HCEC 1CT (cell line): ENCODE measurements at regions not wholly inside any gene's neighbourhood (a gene's known extent, or its start where the extent isn't known, plus 50 kb on each side); places are given as distances from the start of the nearest gene placed in this dataset.
"Not testable (repeated sequence)": the region's sequence is repeated elsewhere in the genome, so short reads cannot be mapped to it uniquely, and the experiment has no call there.

Experiments
- DNase-seq: peaks from one replicate; pipeline ENCODE4 v3.0.0-alpha.2; 2017

- no peak for DNase-seq
Observed at GRCh38 chr3:132987396-132987795, 50.8 kb upstream of the TMEM108 start.

- no peak for DNase-seq
Observed at GRCh38 chr3:132984181-132984580, 54.0 kb upstream of the TMEM108 start.

- no peak for DNase-seq
Observed at GRCh38 chr3:132983143-132983770, 54.9 kb upstream of the TMEM108 start.

GRCh38 chr3:132981719-132982118 is 56.5 kb upstream of the TMEM108 start:
- DNase-seq = no peak

GRCh38 chr3:132980102-132980501 is 58.1 kb upstream of the TMEM108 start:
- DNase-seq = no peak

- DNase-seq = no peak
Observed at GRCh38 chr3:132979606-132980005, 58.6 kb upstream of the TMEM108 start.

GRCh38 chr3:132978946-132979345 is 59.2 kb upstream of the TMEM108 start:
- DNase-seq = not testable (repeated sequence)

- no peak for DNase-seq
Observed at GRCh38 chr3:132978464-132978863, 59.7 kb upstream of the TMEM108 start.

GRCh38 chr3:132974097-132974496 is 64.1 kb upstream of the TMEM108 start:
- no peak for DNase-seq

GRCh38 chr3:132973441-132973840 is 64.8 kb upstream of the TMEM108 start:
- DNase-seq = no peak

- no peak for DNase-seq
Observed at GRCh38 chr3:132972333-132972732, 65.9 kb upstream of the TMEM108 start.

GRCh38 chr3:132966374-132966773 is 71.8 kb upstream of the TMEM108 start:
- no peak for DNase-seq

- no peak for DNase-seq
Observed at GRCh38 chr3:132964266-132964665, 73.9 kb upstream of the TMEM108 start.

- DNase-seq = no peak
Observed at GRCh38 chr3:132963786-132964185, 74.4 kb upstream of the TMEM108 start.

GRCh38 chr3:132961991-132962390 is 76.2 kb upstream of the TMEM108 start:
- DNase-seq = no peak

GRCh38 chr3:132953683-132954082 is 84.5 kb upstream of the TMEM108 start:
- DNase-seq = no peak

GRCh38 chr3:132927896-132928295 is 110.3 kb upstream of the TMEM108 start:
- DNase-seq = no peak

- DNase-seq = no peak
Observed at GRCh38 chr3:132926098-132926497, 112.1 kb upstream of the TMEM108 start.

- no peak for DNase-seq
Observed at GRCh38 chr3:132925256-132925930, 112.8 kb upstream of the TMEM108 start.

GRCh38 chr3:132916096-132916495 is 122.1 kb upstream of the TMEM108 start:
- no peak for DNase-seq

- DNase-seq = no peak
Observed at GRCh38 chr3:132912416-132912753, 125.8 kb upstream of the TMEM108 start.

- DNase-seq = no peak
Observed at GRCh38 chr3:132911741-132912415, 126.3 kb upstream of the TMEM108 start.

- no peak for DNase-seq
Observed at GRCh38 chr3:132907293-132907692, 130.9 kb upstream of the TMEM108 start.

GRCh38 chr3:132900481-132900880 is 137.7 kb upstream of the TMEM108 start:
- DNase-seq = no peak
